Endothelial cell of umbilical vein (primary cell): ENCODE measurements at regions not wholly inside any gene's neighbourhood (a gene's known extent, or its start where the extent isn't known, plus 50 kb on each side); places are given as distances from the start of the nearest gene placed in this dataset.

Source experiments
- BruUV-seq: library from RNA; stranded (reverse); fragments of 400-500 nt; replicated peaks from 2 replicates; lab custom pipeline; 2021; lab: Mats Ljungman, UMichigan
- CTCF ChIA-PET: fragments of 300-600, 350-600 bp; sonication (Branson Sonifier 250); formaldehyde crosslinking; loops from one replicate; lab custom pipeline; 2021; ENCODE audit warnings: antibody characterized with exemption, inconsistent platforms; lab: Charles Lee
- POLR2A ChIA-PET: fragments of 300-600, 350-600 bp; sonication (Branson Sonifier 250); formaldehyde crosslinking; loops from one replicate; lab custom pipeline; 2021; ENCODE audit warnings: antibody characterized with exemption, inconsistent platforms; lab: Charles Lee
- DNase-seq: peaks from one replicate; pipeline ENCODE4 v3.0.0-alpha.2; 2011; ENCODE audit warnings: low read depth, low spot score
- FAIRE-seq: peaks from 2 replicates; lab custom pipeline; 2011; peaks lifted over from hg19 to GRCh38; lab: Jason Lieb, UNC
- H2AFZ ChIP-seq: 2 replicates; pipeline ENCODE4 v1.6.0; 2012; ENCODE audit warnings: low read depth, low read length, control low read depth, inconsistent platforms
- H3K27ac ChIP-seq: 2 replicates; pipeline ENCODE4 v1.5.1; 2011; ENCODE audit warnings: low read depth, mild to moderate bottlenecking, control low read depth, low read length, moderate library complexity; ENCODE audit not compliant: insufficient read depth
- H3K27me3 ChIP-seq, 2 experiments: 2 replicates each; pipeline versions ENCODE4 v1.6.0 to v1.6.1; 2011; ENCODE audit warnings: low read length in 2 of 2, mixed read lengths in 1 of 2; ENCODE audit not compliant: control insufficient read depth in 2 of 2, insufficient read depth in 2 of 2
- H3K36me3 ChIP-seq, 2 experiments: 2 replicates in 1 of 2; 3 replicates in 1 of 2; pipeline ENCODE4 v1.5.1; 2011; ENCODE audit warnings: low read length in 2 of 2, mild to moderate bottlenecking in 1 of 2, moderate library complexity in 1 of 2; ENCODE audit not compliant: control insufficient read depth in 2 of 2, insufficient read depth in 2 of 2; ENCODE audit errors: extremely low read depth in 1 of 2
- H3K4me1 ChIP-seq: 3 replicates; pipeline ENCODE4 v1.5.1; 2011; ENCODE audit warnings: mild to moderate bottlenecking, low read length; ENCODE audit not compliant: control insufficient read depth, insufficient read depth; ENCODE audit errors: extremely low read depth
- H3K4me2 ChIP-seq: 2 replicates; pipeline ENCODE4 v1.6.1; 2011; ENCODE audit warnings: low read length, control low read depth, mixed read lengths; ENCODE audit not compliant: insufficient read depth
- H3K4me3 ChIP-seq, 3 experiments: fragments of 200-600 bp in 1 of 3; sonication (generic), shearing (Covaris generic) in 1 of 3; replicated peaks in 1 of 3; 2 replicates each; pipeline ENCODE4 v1.5.1; 2011 to 2016; ENCODE audit warnings: control low read depth in 3 of 3, low read length in 3 of 3, mild to moderate bottlenecking in 2 of 3, inconsistent platforms in 1 of 3, low read depth in 1 of 3, moderate library complexity in 1 of 3; ENCODE audit not compliant: insufficient read depth in 1 of 3
- H3K79me2 ChIP-seq: 2 replicates; pipeline ENCODE4 v1.6.0; 2012; ENCODE audit warnings: low read length, inconsistent platforms; ENCODE audit not compliant: control insufficient read depth, insufficient read depth
- H3K9ac ChIP-seq: replicated peaks from 2 replicates; pipeline ENCODE3; 2011; ENCODE audit warnings: low read length, control low read depth; ENCODE audit not compliant: insufficient read depth; ENCODE audit errors: extremely low read depth
- H3K9me1 ChIP-seq: replicated peaks from 3 replicates; pipeline ENCODE4 v1.6.0; 2011; ENCODE audit warnings: mild to moderate bottlenecking, low read length; ENCODE audit not compliant: control insufficient read depth, insufficient read depth; ENCODE audit errors: extremely low read depth
- H3K9me3 ChIP-seq: replicated peaks from 2 replicates; pipeline ENCODE4 v1.5.1; 2012; ENCODE audit warnings: low read length, inconsistent platforms; ENCODE audit not compliant: control insufficient read depth, insufficient read depth
- H4K20me1 ChIP-seq: replicated peaks from 2 replicates; pipeline ENCODE3; 2011; ENCODE audit warnings: mild to moderate bottlenecking, low read length; ENCODE audit not compliant: control insufficient read depth, insufficient read depth; ENCODE audit errors: extremely low read depth
- CTCF ChIP-seq, 2 donors: IDR thresholded peaks; 1 replicate in 1 of 2; 2 replicates in 1 of 2; pipeline ENCODE4 v1.5.1; 2011; ENCODE audit warnings: low read length in 2 of 2, mild to moderate bottlenecking in 2 of 2, moderate library complexity in 2 of 2, control low read depth in 1 of 2, inconsistent platforms in 1 of 2, low read depth in 1 of 2; ENCODE audit not compliant: insufficient read depth in 1 of 2; ENCODE audit errors: extremely low read depth in 1 of 2
- EZH2 ChIP-seq: IDR thresholded peaks from 2 replicates; pipeline ENCODE4 v1.6.1; 2012; ENCODE audit warnings: borderline replicate concordance, low read depth, mild to moderate bottlenecking, moderate library complexity, low read length, inconsistent platforms; ENCODE audit not compliant: severe bottlenecking
- FOS ChIP-seq: IDR thresholded peaks from 2 replicates; pipeline ENCODE4 v1.6.1; 2011; ENCODE audit warnings: mild to moderate bottlenecking, low read length, moderate library complexity, borderline replicate concordance; ENCODE audit not compliant: insufficient read depth
- GATA2 ChIP-seq: IDR thresholded peaks from 2 replicates; pipeline ENCODE4 v1.7.0; 2011; ENCODE audit warnings: low read depth, mild to moderate bottlenecking, moderate library complexity, mixed read lengths, low read length; ENCODE audit not compliant: insufficient read length, insufficient read depth
- JUN ChIP-seq: IDR thresholded peaks from 2 replicates; pipeline ENCODE4 v1.6.1; 2011; ENCODE audit warnings: borderline replicate concordance, low read depth; ENCODE audit not compliant: insufficient read length, insufficient read depth
- MYC ChIP-seq: IDR thresholded peaks from one replicate; pipeline ENCODE4 v1.6.1; 2011; ENCODE audit warnings: mild to moderate bottlenecking, low read depth, low read length
- POLR2A ChIP-seq: IDR thresholded peaks from 2 replicates; pipeline ENCODE4 v1.6.1; 2012; ENCODE audit warnings: low read depth, mild to moderate bottlenecking, control low read depth, low read length
- POLR2AphosphoS5 ChIP-seq: IDR thresholded peaks from 2 replicates; pipeline ENCODE4 v1.6.1; 2012; ENCODE audit warnings: low read depth, mild to moderate bottlenecking, control low read depth, low read length, moderate library complexity; ENCODE audit not compliant: insufficient read depth
- dilution Hi-C: fragments of 300-500 bp; cut with MboI; formaldehyde crosslinking; loops from one replicate; pipeline ENCODE4 v1.15.0; 2019; ENCODE audit warnings: low sequenced_read_pairs; ENCODE audit not compliant: extremely low pct_ligation_motif_present
- intact Hi-C: fragments of 100-400 bp; cut with micrococcal nuclease; formaldehyde crosslinking; loops from one replicate; pipeline ENCODE4 v1.10.0; 2022
- TF ChIP-seq, protein P1 (sequence below): IDR thresholded peaks from 2 replicates; pipeline ENCODE4 v1.6.1; 2011; ENCODE audit not compliant: insufficient read depth, insufficient read length

- Histone ChIP-seq H3K9me1 (no peaks in the 10 kb centered on the region), H3K4me2 (no peak overlapping the region), H4K20me1 (no peaks in the 10 kb centered on the region), H3K27ac (no peak overlapping the region), H3K9ac (no peak overlapping the region), H3K36me3 (no peaks in the 10 kb centered on the region), H2AFZ (no peak overlapping the region), H3K4me3 (no peak overlapping the region), H3K9me3 (no peaks in the 10 kb centered on the region), H3K4me1 (peaks cover 14% of the 10 kb centered on the region), H3K27me3 (no peaks in the 10 kb centered on the region), H3K79me2 (no peaks in the 10 kb centered on the region)
- FAIRE-seq: no peak
- DNase-seq: no peak
- no TSS peak for BruUV-seq
- ChIA-PET POLR2A (no interaction called here), CTCF (no interaction called here)
- dilution Hi-C loops: no loop called here
- TF ChIP-seq POLR2AphosphoS5 (no peak), EZH2 (no peak)
- intact Hi-C loops: no loop called here
Observed at GRCh38 chr10:28902215-28902614, 224.9 kb downstream of the BAMBI start.

- H3K4me2 ChIP-seq: no peak overlapping the region
- H3K9ac ChIP-seq: no peak overlapping the region
- H4K20me1 ChIP-seq: no peaks in the 10 kb centered on the region
- H3K4me3 ChIP-seq: no peak overlapping the region
- no peak for TF ChIP-seq CTCF (IDR thresholded peaks at IDR 0.05; ENCODE audit: extremely low read depth in 1 of 2, insufficient read depth in 1 of 2, low read depth in 1 of 2, low read length in 2 of 2)
- no peak for TF ChIP-seq POLR2A
- no peak for TF ChIP-seq MYC
- TF ChIP-seq POLR2AphosphoS5: no peak
- no peak for TF ChIP-seq FOS
- TF ChIP-seq EZH2: no peak
- TF ChIP-seq GATA2: no peak
- TF ChIP-seq, protein P1, sequence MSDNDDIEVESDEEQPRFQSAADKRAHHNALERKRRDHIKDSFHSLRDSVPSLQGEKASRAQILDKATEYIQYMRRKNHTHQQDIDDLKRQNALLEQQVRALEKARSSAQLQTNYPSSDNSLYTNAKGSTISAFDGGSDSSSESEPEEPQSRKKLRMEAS: no peak
- no peak for TF ChIP-seq JUN
- H3K27ac ChIP-seq: no peak overlapping the region
- intact Hi-C loops (no loop called here), dilution Hi-C loops (no loop called here)
- H3K4me1 ChIP-seq: peaks cover 20% of the 10 kb centered on the region
- no peaks in the 10 kb centered on the region for H3K27me3 ChIP-seq
- no peaks in the 10 kb centered on the region for H3K9me3 ChIP-seq
- no peaks in the 10 kb centered on the region for H3K9me1 ChIP-seq
- H3K36me3 ChIP-seq: no peaks in the 10 kb centered on the region
- no TSS peak for BruUV-seq
- FAIRE-seq: no peak
- H3K79me2 ChIP-seq: no peaks in the 10 kb centered on the region
- ChIA-PET POLR2A (no interaction called here), CTCF (interaction anchor here (1.7 kb wide), 1 partner anchor 8 kb away, joined by 5 read pairs; no protein-coding TSS in a partner anchor)
- DNase-seq: no peak
- no peak overlapping the region for H2AFZ ChIP-seq
Observed at GRCh38 chr10:28903063-28903462, 225.7 kb downstream of the BAMBI start.
